ENCODE measurements at regions not wholly inside any gene's neighbourhood (a gene's known extent, or its start where the extent isn't known, plus 50 kb on each side); places are given as distances from the start of the nearest gene placed in this dataset.

- H3K79me2 ChIP-seq (ENCODE audit: low read depth) = no peaks in the 10 kb centered on the region
- no peak for DNase-seq (ENCODE audit: low spot score)
- no peak for TF ChIP-seq EZH2 (IDR thresholded peaks at IDR 0.05)
- TF ChIP-seq EZH2phosphoT487 (IDR thresholded peaks at IDR 0.05) = no peak
- no peak for TF ChIP-seq CTCF (IDR thresholded peaks at IDR 0.05)
- no peaks in the 10 kb centered on the region for H3K36me3 ChIP-seq
- peaks cover 16% of the 10 kb centered on the region for H3K9me3 Mint-ChIP-seq
- no peaks in the 10 kb centered on the region for H3F3A ChIP-seq (ENCODE audit: low read depth)
- H3K4me3 Mint-ChIP-seq = no peak overlapping the region
- H3K27ac Mint-ChIP-seq = no peak overlapping the region
- no peak overlapping the region for H3K27ac ChIP-seq
- no peaks in the 10 kb centered on the region for H4K20me1 ChIP-seq (ENCODE audit: low read depth)
- H3K27me3 Mint-ChIP-seq (ENCODE audit: insufficient read depth, low read depth) = peaks cover 2% of the 10 kb centered on the region
- no peaks in the 10 kb centered on the region for H3K9me3 ChIP-seq (ENCODE audit: low read depth)
- H2AFZ ChIP-seq (replicated peaks) = peak overlapping the region; percentile 69
- no peaks in the 10 kb centered on the region for H3K27me3 ChIP-seq
- H3K4me1 ChIP-seq = no peaks in the 10 kb centered on the region
- no peak overlapping the region for H3K4me3 ChIP-seq
- no peaks in the 10 kb centered on the region for H3K36me3 Mint-ChIP-seq
- no peak overlapping the region for H3K4me2 ChIP-seq
- no peak overlapping the region for H3K9ac ChIP-seq
- H3K4me1 Mint-ChIP-seq = peaks cover 2% of the 10 kb centered on the region
These were observed 389.1 kb upstream of the COBL start for GRCh38 chr7:51705701-51706100.

- H3K9me3 ChIP-seq (ENCODE audit: low read depth) = no peaks in the 10 kb centered on the region
- H3F3A ChIP-seq (ENCODE audit: low read depth) = no peaks in the 10 kb centered on the region
- TF ChIP-seq EZH2 (IDR thresholded peaks at IDR 0.05) (no peak), CTCF (IDR thresholded peaks at IDR 0.05) (no peak), EZH2phosphoT487 (IDR thresholded peaks at IDR 0.05) (no peak)
- H3K4me1 ChIP-seq = no peaks in the 10 kb centered on the region
- H3K4me3 Mint-ChIP-seq = no peak overlapping the region
- H3K27me3 Mint-ChIP-seq (ENCODE audit: insufficient read depth, low read depth) = peaks cover 2% of the 10 kb centered on the region
- peaks cover 13% of the 10 kb centered on the region for H3K9me3 Mint-ChIP-seq
- H3K4me3 ChIP-seq = no peak overlapping the region
- H3K36me3 ChIP-seq = no peaks in the 10 kb centered on the region
- H3K27ac Mint-ChIP-seq = no peak overlapping the region
- no peaks in the 10 kb centered on the region for H3K36me3 Mint-ChIP-seq
- peaks cover 7% of the 10 kb centered on the region for H3K4me1 Mint-ChIP-seq
- H2AFZ ChIP-seq (replicated peaks) = no peak overlapping the region
- H3K27me3 ChIP-seq = no peaks in the 10 kb centered on the region
- H3K4me2 ChIP-seq = no peak overlapping the region
- no peak overlapping the region for H3K27ac ChIP-seq
- DNase-seq (ENCODE audit: low spot score) = no peak
- H4K20me1 ChIP-seq (ENCODE audit: low read depth) = no peaks in the 10 kb centered on the region
- no peak overlapping the region for H3K9ac ChIP-seq
- no peaks in the 10 kb centered on the region for H3K79me2 ChIP-seq (ENCODE audit: low read depth)
These were observed 386.1 kb upstream of the COBL start for GRCh38 chr7:51702673-51703072.

GRCh38 chr7:51701935-51702334, 385.3 kb upstream of the COBL start:
- no peaks in the 10 kb centered on the region for H3K4me1 ChIP-seq
- H2AFZ ChIP-seq (replicated peaks) = no peak overlapping the region
- H3K9me3 ChIP-seq (ENCODE audit: low read depth) = no peaks in the 10 kb centered on the region
- H3K4me3 Mint-ChIP-seq = no peak overlapping the region
- no peak overlapping the region for H3K4me2 ChIP-seq
- TF ChIP-seq EZH2 (IDR thresholded peaks at IDR 0.05) (no peak), EZH2phosphoT487 (IDR thresholded peaks at IDR 0.05) (no peak), CTCF (IDR thresholded peaks at IDR 0.05) (no peak)
- H4K20me1 ChIP-seq (ENCODE audit: low read depth) = no peaks in the 10 kb centered on the region
- no peaks in the 10 kb centered on the region for H3K79me2 ChIP-seq (ENCODE audit: low read depth)
- H3K36me3 ChIP-seq = no peaks in the 10 kb centered on the region
- H3K4me3 ChIP-seq = no peak overlapping the region
- no peak for DNase-seq (ENCODE audit: low spot score)
- H3K36me3 Mint-ChIP-seq = no peaks in the 10 kb centered on the region
- no peak overlapping the region for H3K27ac ChIP-seq
- no peaks in the 10 kb centered on the region for H3F3A ChIP-seq (ENCODE audit: low read depth)
- peaks cover 2% of the 10 kb centered on the region for H3K27me3 Mint-ChIP-seq (ENCODE audit: insufficient read depth, low read depth)
- H3K9me3 Mint-ChIP-seq = peaks cover 13% of the 10 kb centered on the region
- H3K9ac ChIP-seq = no peak overlapping the region
- H3K4me1 Mint-ChIP-seq = peaks cover 7% of the 10 kb centered on the region
- H3K27ac Mint-ChIP-seq = no peak overlapping the region
- H3K27me3 ChIP-seq = no peaks in the 10 kb centered on the region

All from neural progenitor cell (in vitro differentiated cells).